ENCODE measurements at regions not wholly inside any gene's neighbourhood (a gene's known extent, or its start where the extent isn't known, plus 50 kb on each side); places are given as distances from the start of the nearest gene placed in this dataset.

GRCh38 chr11:115097796-115098408, 406.3 kb downstream of the CADM1 start (continued):
- TF ChIP-seq, protein P1, sequence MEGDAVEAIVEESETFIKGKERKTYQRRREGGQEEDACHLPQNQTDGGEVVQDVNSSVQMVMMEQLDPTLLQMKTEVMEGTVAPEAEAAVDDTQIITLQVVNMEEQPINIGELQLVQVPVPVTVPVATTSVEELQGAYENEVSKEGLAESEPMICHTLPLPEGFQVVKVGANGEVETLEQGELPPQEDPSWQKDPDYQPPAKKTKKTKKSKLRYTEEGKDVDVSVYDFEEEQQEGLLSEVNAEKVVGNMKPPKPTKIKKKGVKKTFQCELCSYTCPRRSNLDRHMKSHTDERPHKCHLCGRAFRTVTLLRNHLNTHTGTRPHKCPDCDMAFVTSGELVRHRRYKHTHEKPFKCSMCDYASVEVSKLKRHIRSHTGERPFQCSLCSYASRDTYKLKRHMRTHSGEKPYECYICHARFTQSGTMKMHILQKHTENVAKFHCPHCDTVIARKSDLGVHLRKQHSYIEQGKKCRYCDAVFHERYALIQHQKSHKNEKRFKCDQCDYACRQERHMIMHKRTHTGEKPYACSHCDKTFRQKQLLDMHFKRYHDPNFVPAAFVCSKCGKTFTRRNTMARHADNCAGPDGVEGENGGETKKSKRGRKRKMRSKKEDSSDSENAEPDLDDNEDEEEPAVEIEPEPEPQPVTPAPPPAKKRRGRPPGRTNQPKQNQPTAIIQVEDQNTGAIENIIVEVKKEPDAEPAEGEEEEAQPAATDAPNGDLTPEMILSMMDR (IDR thresholded peaks at IDR 0.05; ENCODE audit: low read depth, low read length, missing input control) = no peak
- no peak for TF ChIP-seq RAD21 (IDR thresholded peaks at IDR 0.05)

- Histone ChIP-seq H3K27ac (ENCODE audit: low read depth in 1 of 2, low read length in 2 of 2) (no peak overlapping the region), H3K4me1 (ENCODE audit: control insufficient read depth in 4 of 4, insufficient read depth in 4 of 4, low read length in 3 of 4) (no peaks in the 10 kb centered on the region), H3K9me3 (ENCODE audit: control insufficient read depth in 4 of 4, low read length in 3 of 4) (no peaks in the 10 kb centered on the region), H3K4me3 (ENCODE audit: low read depth in 1 of 3, low read length in 3 of 3) (no peak overlapping the region), H3K36me3 (ENCODE audit: control insufficient read depth in 4 of 4, insufficient read depth in 3 of 4, low read depth in 1 of 4, low read length in 3 of 4) (no peaks in the 10 kb centered on the region), H3K9ac (ENCODE audit: low read depth in 1 of 2, low read length in 2 of 2) (no peak overlapping the region), H3K27me3 (ENCODE audit: control insufficient read depth in 4 of 4, insufficient read depth in 4 of 4, low read length in 3 of 4) (peaks cover 0 to 4% (median 0%) of the 10 kb centered on the region in 4 donors)
- no peak for DNase-seq (ENCODE audit: low spot score)
- WGBS = 89% methylated on average over 9 of the region's 9 CpGs
- no peak for TF ChIP-seq SP1 (IDR thresholded peaks at IDR 0.05)
- TF ChIP-seq, protein P2, sequence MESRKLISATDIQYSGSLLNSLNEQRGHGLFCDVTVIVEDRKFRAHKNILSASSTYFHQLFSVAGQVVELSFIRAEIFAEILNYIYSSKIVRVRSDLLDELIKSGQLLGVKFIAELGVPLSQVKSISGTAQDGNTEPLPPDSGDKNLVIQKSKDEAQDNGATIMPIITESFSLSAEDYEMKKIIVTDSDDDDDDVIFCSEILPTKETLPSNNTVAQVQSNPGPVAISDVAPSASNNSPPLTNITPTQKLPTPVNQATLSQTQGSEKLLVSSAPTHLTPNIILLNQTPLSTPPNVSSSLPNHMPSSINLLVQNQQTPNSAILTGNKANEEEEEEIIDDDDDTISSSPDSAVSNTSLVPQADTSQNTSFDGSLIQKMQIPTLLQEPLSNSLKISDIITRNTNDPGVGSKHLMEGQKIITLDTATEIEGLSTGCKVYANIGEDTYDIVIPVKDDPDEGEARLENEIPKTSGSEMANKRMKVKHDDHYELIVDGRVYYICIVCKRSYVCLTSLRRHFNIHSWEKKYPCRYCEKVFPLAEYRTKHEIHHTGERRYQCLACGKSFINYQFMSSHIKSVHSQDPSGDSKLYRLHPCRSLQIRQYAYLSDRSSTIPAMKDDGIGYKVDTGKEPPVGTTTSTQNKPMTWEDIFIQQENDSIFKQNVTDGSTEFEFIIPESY (IDR thresholded peaks at IDR 0.05) = no peak
- no peak for TF ChIP-seq RAD21 (IDR thresholded peaks at IDR 0.05)
- no peak for TF ChIP-seq HNF4G (IDR thresholded peaks at IDR 0.05)
- TF ChIP-seq RXRA (IDR thresholded peaks at IDR 0.05) = no peak
- TF ChIP-seq FOXA1 (IDR thresholded peaks at IDR 0.05) = no peak
- TF ChIP-seq, protein P3, sequence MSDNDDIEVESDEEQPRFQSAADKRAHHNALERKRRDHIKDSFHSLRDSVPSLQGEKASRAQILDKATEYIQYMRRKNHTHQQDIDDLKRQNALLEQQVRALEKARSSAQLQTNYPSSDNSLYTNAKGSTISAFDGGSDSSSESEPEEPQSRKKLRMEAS (IDR thresholded peaks at IDR 0.05) = no peak
- no peak for TF ChIP-seq NR2F2 (IDR thresholded peaks at IDR 0.05)
- no peak for TF ChIP-seq YY1 (IDR thresholded peaks at IDR 0.05)
- no peak for TF ChIP-seq JUND (IDR thresholded peaks at IDR 0.05)
- TF ChIP-seq, protein P4, sequence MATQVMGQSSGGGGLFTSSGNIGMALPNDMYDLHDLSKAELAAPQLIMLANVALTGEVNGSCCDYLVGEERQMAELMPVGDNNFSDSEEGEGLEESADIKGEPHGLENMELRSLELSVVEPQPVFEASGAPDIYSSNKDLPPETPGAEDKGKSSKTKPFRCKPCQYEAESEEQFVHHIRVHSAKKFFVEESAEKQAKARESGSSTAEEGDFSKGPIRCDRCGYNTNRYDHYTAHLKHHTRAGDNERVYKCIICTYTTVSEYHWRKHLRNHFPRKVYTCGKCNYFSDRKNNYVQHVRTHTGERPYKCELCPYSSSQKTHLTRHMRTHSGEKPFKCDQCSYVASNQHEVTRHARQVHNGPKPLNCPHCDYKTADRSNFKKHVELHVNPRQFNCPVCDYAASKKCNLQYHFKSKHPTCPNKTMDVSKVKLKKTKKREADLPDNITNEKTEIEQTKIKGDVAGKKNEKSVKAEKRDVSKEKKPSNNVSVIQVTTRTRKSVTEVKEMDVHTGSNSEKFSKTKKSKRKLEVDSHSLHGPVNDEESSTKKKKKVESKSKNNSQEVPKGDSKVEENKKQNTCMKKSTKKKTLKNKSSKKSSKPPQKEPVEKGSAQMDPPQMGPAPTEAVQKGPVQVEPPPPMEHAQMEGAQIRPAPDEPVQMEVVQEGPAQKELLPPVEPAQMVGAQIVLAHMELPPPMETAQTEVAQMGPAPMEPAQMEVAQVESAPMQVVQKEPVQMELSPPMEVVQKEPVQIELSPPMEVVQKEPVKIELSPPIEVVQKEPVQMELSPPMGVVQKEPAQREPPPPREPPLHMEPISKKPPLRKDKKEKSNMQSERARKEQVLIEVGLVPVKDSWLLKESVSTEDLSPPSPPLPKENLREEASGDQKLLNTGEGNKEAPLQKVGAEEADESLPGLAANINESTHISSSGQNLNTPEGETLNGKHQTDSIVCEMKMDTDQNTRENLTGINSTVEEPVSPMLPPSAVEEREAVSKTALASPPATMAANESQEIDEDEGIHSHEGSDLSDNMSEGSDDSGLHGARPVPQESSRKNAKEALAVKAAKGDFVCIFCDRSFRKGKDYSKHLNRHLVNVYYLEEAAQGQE (IDR thresholded peaks at IDR 0.05) = no peak
- TF ChIP-seq EGR1 (IDR thresholded peaks at IDR 0.05; ENCODE audit: low read depth in 2 of 2) = no peak
- TF ChIP-seq, protein P1 (IDR thresholded peaks at IDR 0.05; ENCODE audit: low read depth, low read length, missing input control) = no peak
- TF ChIP-seq ATF3 (IDR thresholded peaks at IDR 0.05) = no peak
- no peak for TF ChIP-seq GABPA (IDR thresholded peaks at IDR 0.05 in 1 of 2, conservative IDR thresholded peaks at IDR 0.05 in 1 of 2)
- no peak for TF ChIP-seq TAF1 (conservative IDR thresholded peaks at IDR 0.05)
- TF ChIP-seq HNF4A (conservative IDR thresholded peaks at IDR 0.05) = no peak
- no peak for TF ChIP-seq FOXA2 (IDR thresholded peaks at IDR 0.05)
These were observed 403.5 kb downstream of the CADM1 start for GRCh38 chr11:115100706-115101105.
